ENCODE measurements at regions not wholly inside any gene's neighbourhood (a gene's known extent, or its start where the extent isn't known, plus 50 kb on each side); places are given as distances from the start of the nearest gene placed in this dataset.

GRCh38 chr16:49932434-49932833 lies 76.5 kb upstream of the ZNF423 start:
- TF ChIP-seq POLR2A (IDR thresholded peaks at IDR 0.05; ENCODE audit: extremely low read depth, insufficient read length), result no peak
- TF ChIP-seq CTCF (IDR thresholded peaks at IDR 0.05; ENCODE audit: low read depth, low read length), result no peak
- TF ChIP-seq MYC (IDR thresholded peaks at IDR 0.05; ENCODE audit: low read depth, low read length), result no peak

All from NB4 (cell line).